A673 (cell line): ENCODE measurements at regions not wholly inside any gene's neighbourhood (a gene's known extent, or its start where the extent isn't known, plus 50 kb on each side); places are given as distances from the start of the nearest gene placed in this dataset.

ENCODE experiments used
- BruUV-seq: library from RNA; stranded (reverse); fragments of 400-500 nt; replicated peaks from 2 replicates; lab custom pipeline; 2021; lab: Mats Ljungman, UMichigan
- CTCF ChIA-PET: fragments of 300-600 bp; sonication (Branson Sonifier 250); formaldehyde crosslinking; loops from one replicate; lab custom pipeline; 2022; ENCODE audit warnings: antibody characterized with exemption; lab: Charles Lee
- POLR2A ChIA-PET: fragments of 300-600 bp; sonication (Branson Sonifier 250); formaldehyde crosslinking; loops from one replicate; lab custom pipeline; 2022; ENCODE audit warnings: antibody characterized with exemption; ENCODE audit not compliant: low non-redundant PET; lab: Charles Lee
- DNase-seq: peaks from one replicate; pipeline ENCODE4 v3.0.0-alpha.2; 2015; ENCODE audit warnings: low spot score
- H3K27ac ChIP-seq: fragments of 200-600 bp; sonication (generic); 2 replicates; pipeline ENCODE4 v1.5.1; 2016; ENCODE audit warnings: mixed run types, low read depth, mild to moderate bottlenecking, mixed read lengths, antibody characterized with exemption, low read length; ENCODE audit not compliant: poor library complexity, severe bottlenecking
- H3K27me3 ChIP-seq: fragments of 200-600 bp; sonication (generic); replicated peaks from 2 replicates; pipeline ENCODE4 v1.6.1; 2017; ENCODE audit warnings: mixed run types, low read depth, mild to moderate bottlenecking, mixed read lengths, antibody characterized with exemption, low read length; ENCODE audit not compliant: insufficient read depth, poor library complexity
- H3K36me3 ChIP-seq: fragments of 200-600 bp; sonication (generic); 2 replicates; pipeline ENCODE4 v1.6.1; 2016; ENCODE audit warnings: mixed run types, mild to moderate bottlenecking, mixed read lengths, antibody characterized with exemption, low read length; ENCODE audit not compliant: insufficient read depth, poor library complexity, severe bottlenecking
- H3K4me1 ChIP-seq: fragments of 200-600 bp; sonication (generic); 2 replicates; pipeline ENCODE4 v1.6.1; 2017; ENCODE audit warnings: mixed run types, mild to moderate bottlenecking, mixed read lengths, antibody characterized with exemption, low read length; ENCODE audit not compliant: insufficient read depth, poor library complexity, severe bottlenecking
- H3K4me3 ChIP-seq: fragments of 200-600 bp; sonication (generic); 2 replicates; pipeline ENCODE4 v1.5.1; 2016; ENCODE audit warnings: low read depth, mixed run types, mild to moderate bottlenecking, mixed read lengths, low read length; ENCODE audit not compliant: poor library complexity, severe bottlenecking
- H3K9me3 ChIP-seq: fragments of 200-600 bp; sonication (generic); 2 replicates; pipeline ENCODE4 v1.6.1; 2016; ENCODE audit warnings: mixed run types, low read depth, mild to moderate bottlenecking, mixed read lengths, antibody characterized with exemption, low read length; ENCODE audit not compliant: poor library complexity, severe bottlenecking
- EZH2 ChIP-seq: fragments of 200-600 bp; sonication (generic); IDR thresholded peaks from 2 replicates; pipeline ENCODE4 v1.6.1; 2017; ENCODE audit warnings: borderline replicate concordance, low read depth, mild to moderate bottlenecking, mixed read lengths, antibody characterized with exemption, low read length; ENCODE audit not compliant: poor library complexity, severe bottlenecking
- intact Hi-C: fragments of 100-400 bp; cut with micrococcal nuclease; formaldehyde crosslinking; loops from one replicate; pipeline ENCODE4 v1.10.0; 2022; ENCODE audit not compliant: unreplicated experiment
- TF ChIP-seq, protein P1 (sequence below): fragments of 300-800, 200-600 bp; sonication (generic); conservative IDR thresholded peaks from 2 replicates; pipeline ENCODE4 v1.5.1; 2017; ENCODE audit warnings: low read depth, mild to moderate bottlenecking, antibody characterized with exemption, low read length, moderate library complexity, mixed read lengths

GRCh38 chr10:44044549-44044948 lies 340.3 kb downstream of the CXCL12 start:
- no TSS peak for BruUV-seq
- Histone ChIP-seq H3K4me1 (no peaks in the 10 kb centered on the region), H3K27ac (no peak overlapping the region), H3K9me3 (no peaks in the 10 kb centered on the region), H3K4me3 (no peak overlapping the region), H3K36me3 (no peaks in the 10 kb centered on the region), H3K27me3 (no peaks in the 10 kb centered on the region)
- no peak for DNase-seq
- CTCF ChIA-PET = no interaction called here
- POLR2A ChIA-PET = no interaction called here
- intact Hi-C loops = loop anchor here (10.0 kb wide), 1 partner anchor 350 kb away; no protein-coding TSS in a partner anchor
- TF ChIP-seq, protein P1, sequence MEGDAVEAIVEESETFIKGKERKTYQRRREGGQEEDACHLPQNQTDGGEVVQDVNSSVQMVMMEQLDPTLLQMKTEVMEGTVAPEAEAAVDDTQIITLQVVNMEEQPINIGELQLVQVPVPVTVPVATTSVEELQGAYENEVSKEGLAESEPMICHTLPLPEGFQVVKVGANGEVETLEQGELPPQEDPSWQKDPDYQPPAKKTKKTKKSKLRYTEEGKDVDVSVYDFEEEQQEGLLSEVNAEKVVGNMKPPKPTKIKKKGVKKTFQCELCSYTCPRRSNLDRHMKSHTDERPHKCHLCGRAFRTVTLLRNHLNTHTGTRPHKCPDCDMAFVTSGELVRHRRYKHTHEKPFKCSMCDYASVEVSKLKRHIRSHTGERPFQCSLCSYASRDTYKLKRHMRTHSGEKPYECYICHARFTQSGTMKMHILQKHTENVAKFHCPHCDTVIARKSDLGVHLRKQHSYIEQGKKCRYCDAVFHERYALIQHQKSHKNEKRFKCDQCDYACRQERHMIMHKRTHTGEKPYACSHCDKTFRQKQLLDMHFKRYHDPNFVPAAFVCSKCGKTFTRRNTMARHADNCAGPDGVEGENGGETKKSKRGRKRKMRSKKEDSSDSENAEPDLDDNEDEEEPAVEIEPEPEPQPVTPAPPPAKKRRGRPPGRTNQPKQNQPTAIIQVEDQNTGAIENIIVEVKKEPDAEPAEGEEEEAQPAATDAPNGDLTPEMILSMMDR = no peak
- no peak for TF ChIP-seq EZH2

DNA sequence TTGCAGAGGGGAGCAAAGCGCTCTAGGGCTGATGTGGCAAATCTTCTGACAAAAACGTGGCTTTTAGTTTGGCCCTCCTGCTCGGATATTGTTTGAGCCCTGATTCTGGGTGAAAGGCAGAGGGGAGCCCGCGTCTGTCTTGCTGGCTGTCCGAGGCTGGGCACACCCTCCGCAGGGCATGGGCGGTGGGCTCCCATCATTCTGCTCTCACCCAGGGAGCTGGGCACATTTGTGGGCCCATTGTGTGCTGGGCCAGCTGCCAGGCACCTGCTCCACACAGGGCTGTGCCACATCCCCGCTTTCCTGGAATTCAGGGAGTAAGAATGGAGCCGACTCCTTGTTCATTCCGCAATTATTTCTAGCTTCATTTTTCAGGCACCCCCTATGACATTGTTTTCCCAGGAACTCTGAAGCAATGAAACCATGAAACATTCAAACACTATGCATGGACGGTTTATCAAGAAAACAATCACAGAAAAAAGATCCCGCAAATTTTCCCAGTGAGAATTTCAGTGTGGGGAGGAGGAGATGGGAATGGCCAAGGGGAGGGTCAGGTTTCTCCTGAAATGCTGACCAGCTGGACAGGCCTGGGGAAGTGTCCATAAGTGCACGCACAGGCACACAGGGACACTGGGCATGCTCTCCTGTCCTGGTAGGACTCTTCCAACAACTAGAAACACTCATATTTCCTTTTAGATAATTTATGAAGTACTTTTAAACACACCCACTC lies 341.1 kb downstream of the CXCL12 start:
- DNase-seq = no peak
- H3K27ac ChIP-seq = no peak overlapping the region
- BruUV-seq = no TSS peak
- no peaks in the 10 kb centered on the region for H3K4me1 ChIP-seq
- H3K9me3 ChIP-seq = no peaks in the 10 kb centered on the region
- intact Hi-C loops = loop anchor here (10.0 kb wide), 1 partner anchor 349 kb away; no protein-coding TSS in a partner anchor
- H3K27me3 ChIP-seq = no peaks in the 10 kb centered on the region
- ChIA-PET POLR2A (no interaction called here), CTCF (no interaction called here)
- H3K4me3 ChIP-seq = no peak overlapping the region
- TF ChIP-seq EZH2 = no peak
- TF ChIP-seq, protein P1 = no peak
- H3K36me3 ChIP-seq = no peaks in the 10 kb centered on the region

DNA sequence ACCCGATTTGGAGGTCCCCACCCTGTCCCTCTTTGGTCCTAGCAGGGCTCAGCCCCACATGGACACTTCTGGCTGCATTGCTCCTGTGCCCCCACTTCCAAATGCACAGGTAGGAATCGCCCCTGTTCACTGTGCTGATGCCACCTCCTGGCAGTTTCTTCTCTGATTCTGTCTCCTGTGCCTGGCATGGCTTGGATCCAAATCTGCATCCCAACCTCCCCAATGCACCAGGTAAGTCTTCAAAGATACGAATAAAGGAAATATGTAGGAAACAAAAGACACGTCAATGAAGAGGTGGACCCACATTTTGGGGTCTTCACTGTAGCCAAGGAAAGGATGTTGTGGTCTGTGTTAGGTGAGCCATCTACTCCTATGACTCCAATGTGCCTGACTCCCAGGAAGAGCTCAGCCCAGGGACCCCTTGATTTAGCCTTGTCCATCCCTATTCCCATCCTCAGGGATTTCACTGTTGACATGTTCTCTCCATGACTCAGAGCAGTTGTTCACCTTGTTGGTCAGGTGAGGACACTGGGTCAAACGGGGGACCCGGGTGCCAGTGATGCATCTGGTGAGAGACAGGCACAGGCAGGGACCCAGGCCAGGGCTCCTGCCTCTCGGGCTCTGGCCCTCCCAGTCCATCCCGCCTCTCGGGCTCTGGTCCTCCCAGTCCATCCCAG lies 341.8 kb downstream of the CXCL12 start:
- DNase-seq = no peak
- ChIA-PET CTCF (no interaction called here), POLR2A (no interaction called here)
- no TSS peak for BruUV-seq
- Histone ChIP-seq H3K27me3 (no peaks in the 10 kb centered on the region), H3K27ac (no peak overlapping the region), H3K4me1 (no peaks in the 10 kb centered on the region), H3K36me3 (no peaks in the 10 kb centered on the region), H3K9me3 (no peaks in the 10 kb centered on the region), H3K4me3 (no peak overlapping the region)
- intact Hi-C loops = loop anchor here (10.0 kb wide), 1 partner anchor 348 kb away; no protein-coding TSS in a partner anchor
- no peak for TF ChIP-seq EZH2
- TF ChIP-seq, protein P1 = no peak
